SU-DHL-6 (cell line): ENCODE measurements at regions not wholly inside any gene's neighbourhood (a gene's known extent, or its start where the extent isn't known, plus 50 kb on each side); places are given as distances from the start of the nearest gene placed in this dataset.
A peak's percentile ranks its signal among the peaks of the same experiment; 100 is the strongest.

Experiments used
- H2AFZ ChIP-seq: fragments of 200-600 bp; sonication (generic); 2 replicates; pipeline ENCODE4 v1.6.1; 2014; ENCODE audit warnings: low read depth, mild to moderate bottlenecking, moderate library complexity, mixed read lengths, antibody characterized with exemption, low read length; ENCODE audit not compliant: severe bottlenecking
- H3F3A ChIP-seq: fragments of 200-600 bp; shearing (Covaris generic); 2 replicates; pipeline ENCODE4 v1.6.0; 2016; ENCODE audit warnings: antibody characterized with exemption, mild to moderate bottlenecking; ENCODE audit not compliant: insufficient read depth
- H3K27ac ChIP-seq: fragments of 200-600 bp; sonication (generic); 2 replicates; pipeline ENCODE4 v1.5.1; 2016; ENCODE audit warnings: low read depth, mild to moderate bottlenecking, low read length, moderate library complexity, mixed read lengths
- H3K27me3 ChIP-seq: fragments of 200-600 bp; sonication (generic), shearing (Covaris generic); 2 replicates; pipeline ENCODE4 v1.6.0; 2014; ENCODE audit warnings: mild to moderate bottlenecking, low read length
- H3K36me3 ChIP-seq: fragments of 200-600 bp; sonication (generic); 2 replicates; pipeline ENCODE4 v1.6.1; 2014; ENCODE audit warnings: mild to moderate bottlenecking, low read length, mixed read lengths
- H3K4me2 ChIP-seq: fragments of 300-600, 200-600 bp; shearing (Covaris generic), sonication (generic); 2 replicates; pipeline ENCODE4 v1.6.0; 2014; ENCODE audit warnings: low read length, low read depth, mild to moderate bottlenecking; ENCODE audit not compliant: poor library complexity, severe bottlenecking
- H3K4me3 ChIP-seq: fragments of 200-600 bp; sonication (generic); 2 replicates; pipeline ENCODE4 v1.5.1; 2014; ENCODE audit warnings: antibody characterized with exemption, low read length, mild to moderate bottlenecking, mixed read lengths; ENCODE audit not compliant: insufficient read depth, poor library complexity, severe bottlenecking
- H3K79me2 ChIP-seq: fragments of 200-600 bp; sonication (generic); 2 replicates; pipeline ENCODE4 v1.6.1; 2014; ENCODE audit warnings: mild to moderate bottlenecking, low read length, moderate library complexity; ENCODE audit not compliant: insufficient read depth
- H3K9ac ChIP-seq: fragments of 200-600 bp; sonication (generic); 2 replicates; pipeline ENCODE4 v1.7.0; 2014; ENCODE audit warnings: mild to moderate bottlenecking, low read length
- H3K9me2 ChIP-seq: fragments of 200-600 bp; sonication (generic); replicated peaks from 2 replicates; pipeline ENCODE4 v1.6.1; 2014; ENCODE audit warnings: low read length; ENCODE audit not compliant: insufficient read depth
- H3K9me3 ChIP-seq: fragments of 200-600 bp; sonication (generic); 2 replicates; pipeline ENCODE4 v1.6.1; 2014; ENCODE audit warnings: low read length, mixed read lengths; ENCODE audit not compliant: insufficient read depth
- H4K20me1 ChIP-seq: fragments of 200-600 bp; sonication (generic); 2 replicates; pipeline ENCODE4 v1.6.1; 2014; ENCODE audit warnings: low read depth, mild to moderate bottlenecking, antibody characterized with exemption, low read length, moderate library complexity, mixed read lengths
- CTCF ChIP-seq: fragments of 200-600 bp; sonication (generic); IDR thresholded peaks from one replicate; pipeline ENCODE4 v1.5.1; 2017; ENCODE audit warnings: antibody characterized with exemption, mild to moderate bottlenecking, low read length, moderate library complexity; ENCODE audit not compliant: insufficient read depth, poor library complexity, severe bottlenecking
- EZH2phosphoT487 ChIP-seq: fragments of 200-600 bp; sonication (generic), shearing (Covaris generic); conservative IDR thresholded peaks from 2 replicates; pipeline ENCODE4 v1.6.1; 2018; ENCODE audit warnings: mild to moderate bottlenecking, antibody characterized with exemption, low read length, moderate library complexity, mixed read lengths

GRCh38 chr6:67615796-67616195 lies 1019.3 kb upstream of the ADGRB3 start:
- Histone ChIP-seq H3K27ac (no peak overlapping the region), H3K27me3 (no peaks in the 10 kb centered on the region), H3K36me3 (peaks cover 2% of the 10 kb centered on the region; the same call in 1 of the 2 replicates), H3K9ac (no peak overlapping the region), H3K79me2 (no peaks in the 10 kb centered on the region), H3K9me3 (no peaks in the 10 kb centered on the region), H3F3A (no peaks in the 10 kb centered on the region), H4K20me1 (no peaks in the 10 kb centered on the region), H3K4me3 (no peak overlapping the region), H3K4me2 (no peak overlapping the region), H2AFZ (no peak overlapping the region), H3K9me2 (no peaks in the 10 kb centered on the region)
- TF ChIP-seq EZH2phosphoT487 (no peak), CTCF (no peak)

- Histone ChIP-seq H4K20me1 (no peaks in the 10 kb centered on the region), H3K36me3 (peaks cover 4% of the 10 kb centered on the region; the same call in 1 of the 2 replicates), H3K27ac (no peak overlapping the region), H3K9ac (no peak overlapping the region), H3K4me3 (no peak overlapping the region), H3K9me3 (no peaks in the 10 kb centered on the region), H3K4me2 (no peak overlapping the region), H3K79me2 (no peaks in the 10 kb centered on the region), H2AFZ (peak overlapping the region; percentile 16), H3K9me2 (no peaks in the 10 kb centered on the region), H3K27me3 (no peaks in the 10 kb centered on the region), H3F3A (no peaks in the 10 kb centered on the region)
- TF ChIP-seq EZH2phosphoT487: no peak
- no peak for TF ChIP-seq CTCF
Measured at GRCh38 chr6:67608099-67608749, 1026.9 kb upstream of the ADGRB3 start.

- Histone ChIP-seq H3K27ac (no peak overlapping the region), H4K20me1 (no peaks in the 10 kb centered on the region), H3K9ac (no peak overlapping the region), H3K27me3 (no peaks in the 10 kb centered on the region), H3K9me3 (no peaks in the 10 kb centered on the region), H2AFZ (no peak overlapping the region), H3K36me3 (peaks cover 4% of the 10 kb centered on the region; the same call in 1 of the 2 replicates), H3K9me2 (no peaks in the 10 kb centered on the region), H3K4me2 (no peak overlapping the region), H3F3A (no peaks in the 10 kb centered on the region), H3K4me3 (no peak overlapping the region), H3K79me2 (no peaks in the 10 kb centered on the region)
- TF ChIP-seq EZH2phosphoT487 (no peak), CTCF (no peak)
Measured at GRCh38 chr6:67606906-67607828, 1027.9 kb upstream of the ADGRB3 start.
